MM.1S (cell line): ENCODE measurements at regions not wholly inside any gene's neighbourhood (a gene's known extent, or its start where the extent isn't known, plus 50 kb on each side); places are given as distances from the start of the nearest gene placed in this dataset.

Source experiments
- CTCF ChIP-seq: fragments of 300-600 bp; sonication (generic); IDR thresholded peaks from 2 replicates; pipeline ENCODE4 v1.5.1; 2016; ENCODE audit warnings: antibody characterized with exemption, low read length, mixed read lengths
- EZH2 ChIP-seq: fragments of 300-600 bp; sonication (generic); optimal IDR thresholded peaks from 2 replicates; pipeline ENCODE3; 2017; ENCODE audit warnings: low read depth, mild to moderate bottlenecking, antibody characterized with exemption, low read length, mixed read lengths

GRCh38 chr2:239669181-239669898, 268.5 kb upstream of the HDAC4 start:
- TF ChIP-seq EZH2 (no peak), CTCF (no peak)
